Tibial nerve (tissue), 4 donors: ENCODE measurements at regions not wholly inside any gene's neighbourhood (a gene's known extent, or its start where the extent isn't known, plus 50 kb on each side); places are given as distances from the start of the nearest gene placed in this dataset.

Experiments used
- DNase-seq, 2 donors: peaks; one replicate each; pipeline ENCODE4 v3.0.0-alpha.2; 2019; ENCODE audit warnings: low spot score in 2 of 2
- H3K27ac ChIP-seq, 4 donors: fragments of 200-600 bp; sonication (generic) in 3 of 4; one replicate each; pipeline ENCODE4 v1.5.1; 2017 to 2019; ENCODE audit warnings: mild to moderate bottlenecking in 1 of 4
- H3K27me3 ChIP-seq, 2 donors: fragments of 200-600 bp; sonication (generic) in 1 of 2; one replicate each; pipeline versions ENCODE4 v1.5.1 to v1.6.0; 2017 to 2019
- H3K36me3 ChIP-seq, 3 donors: fragments of 200-600 bp; sonication (generic); one replicate each; pipeline ENCODE4 v1.5.1; 2018 to 2019
- H3K4me1 ChIP-seq, 4 donors: fragments of 200-600 bp; sonication (generic) in 3 of 4; one replicate each; pipeline ENCODE4 v1.5.1; 2017 to 2019
- H3K4me3 ChIP-seq, 4 donors: fragments of 200-600 bp; sonication (generic) in 3 of 4; one replicate each; pipeline ENCODE4 v1.5.1; 2017 to 2019; ENCODE audit warnings: mild to moderate bottlenecking in 1 of 4, moderate library complexity in 1 of 4
- H3K9me3 ChIP-seq, 4 donors: fragments of 200-600 bp; sonication (generic) in 3 of 4; one replicate each; pipeline ENCODE4 v1.5.1; 2017 to 2019
- CTCF ChIP-seq, 5 experiments: fragments of 200-600 bp in 3 of 5; fragments of 450-650 bp in 2 of 5; sonication (generic) in 3 of 5; IDR thresholded peaks; one replicate each; pipeline ENCODE4 v1.5.1; 2016 to 2019; ENCODE audit warnings: antibody characterized with exemption in 5 of 5, mild to moderate bottlenecking in 3 of 5, moderate library complexity in 2 of 5
- EP300 ChIP-seq, 2 donors: sonication (generic); formaldehyde crosslinking; IDR thresholded peaks; one replicate each; pipeline ENCODE4 v1.6.1; 2017; ENCODE audit warnings: antibody characterized with exemption in 2 of 2, mild to moderate bottlenecking in 1 of 2
- POLR2A ChIP-seq, 2 donors: fragments of 450-650 bp; IDR thresholded peaks; one replicate each; pipeline ENCODE4 v1.6.1; 2017; ENCODE audit warnings: antibody characterized with exemption in 2 of 2, mild to moderate bottlenecking in 2 of 2, moderate library complexity in 2 of 2
- WGBS, 2 donors: methylation state at CpG; one replicate each; pipeline ENCODE4 v1.1.5; 2018; 5-methylcytosine and 5-hydroxymethylcytosine counted together

- Histone ChIP-seq H3K4me1 (peaks cover 0 to 6% (median 2%) of the 10 kb centered on the region in 4 donors), H3K36me3 (no peaks in the 10 kb centered on the region), H3K4me3 (no peak overlapping the region), H3K27me3 (no peaks in the 10 kb centered on the region), H3K27ac (no peak overlapping the region), H3K9me3 (peaks cover 0 to 8% (median 0%) of the 10 kb centered on the region in 4 donors)
- WGBS, 2 donors, result 75 to 90% methylated on average over 4 of the region's 4 CpGs
- no peak for DNase-seq
- TF ChIP-seq CTCF (IDR thresholded peaks at IDR 0.05) (no peak), POLR2A (IDR thresholded peaks at IDR 0.05) (no peak), EP300 (IDR thresholded peaks at IDR 0.05) (no peak)
Observed at GRCh38 chr15:63454503-63455211, 49.7 kb upstream of the USP3 start.
